22Rv1 (cell line): ENCODE measurements at regions not wholly inside any gene's neighbourhood (a gene's known extent, or its start where the extent isn't known, plus 50 kb on each side); places are given as distances from the start of the nearest gene placed in this dataset.

Source experiments
- H3K27ac ChIP-seq: fragments of 450-650 bp; 2 replicates; pipeline ENCODE4 v1.5.1; 2017
- CTCF ChIP-seq: fragments of 450-650 bp; IDR thresholded peaks from 2 replicates; pipeline ENCODE4 v1.5.1; 2017; ENCODE audit warnings: mild to moderate bottlenecking
- ZFX ChIP-seq: fragments of 450-650 bp; IDR thresholded peaks from 2 replicates; pipeline ENCODE4 v1.6.1; 2017; ENCODE audit warnings: antibody characterized with exemption, borderline replicate concordance

GRCh38 chr13:90696656-90697055 lies 650.8 kb upstream of the MIR17HG start:
- H3K27ac ChIP-seq: no peak overlapping the region
- TF ChIP-seq CTCF (no peak), ZFX (no peak)

GRCh38 chr13:90700340-90700739 lies 647.1 kb upstream of the MIR17HG start:
- no peak overlapping the region for H3K27ac ChIP-seq
- TF ChIP-seq ZFX (no peak), CTCF (no peak)

GRCh38 chr13:90701264-90701663 lies 646.2 kb upstream of the MIR17HG start:
- TF ChIP-seq CTCF: no peak
- no peak for TF ChIP-seq ZFX
- no peak overlapping the region for H3K27ac ChIP-seq

GRCh38 chr13:90702050-90702449 lies 645.4 kb upstream of the MIR17HG start:
- TF ChIP-seq CTCF (no peak), ZFX (no peak)
- no peak overlapping the region for H3K27ac ChIP-seq

GRCh38 chr13:90706631-90707030 lies 640.9 kb upstream of the MIR17HG start:
- TF ChIP-seq CTCF (no peak), ZFX (no peak)
- no peak overlapping the region for H3K27ac ChIP-seq

GRCh38 chr13:90708128-90708527 lies 639.4 kb upstream of the MIR17HG start:
- H3K27ac ChIP-seq: no peak overlapping the region
- TF ChIP-seq CTCF (no peak), ZFX (no peak)

GRCh38 chr13:90709319-90709718 lies 638.2 kb upstream of the MIR17HG start:
- H3K27ac ChIP-seq: no peak overlapping the region
- no peak for TF ChIP-seq ZFX
- TF ChIP-seq CTCF: no peak
